GM23338 (cell line): ENCODE measurements at regions not wholly inside any gene's neighbourhood (a gene's known extent, or its start where the extent isn't known, plus 50 kb on each side); places are given as distances from the start of the nearest gene placed in this dataset.

Experiments
- CREB1 ChIP-seq: fragments of 250-450 bp; sonication (Bioruptor Pico); IDR thresholded peaks from 2 replicates; pipeline ENCODE4 v1.5.0; 2020; ENCODE audit warnings: low read depth, mild to moderate bottlenecking, moderate library complexity
- EZH2 ChIP-seq: fragments of 200-600 bp; sonication (generic); IDR thresholded peaks from one replicate; pipeline ENCODE4 v1.8.0; 2017; ENCODE audit warnings: antibody characterized with exemption, mild to moderate bottlenecking, low read depth; ENCODE audit not compliant: unreplicated experiment
- EZH2phosphoT487 ChIP-seq: fragments of 200-600 bp; sonication (generic); IDR thresholded peaks from one replicate; pipeline ENCODE4 v1.8.1; 2018; ENCODE audit warnings: antibody characterized with exemption; ENCODE audit not compliant: unreplicated experiment
- JUNB ChIP-seq: IDR thresholded peaks from one replicate; pipeline ENCODE4 v1.6.1; 2016; ENCODE audit warnings: antibody characterized with exemption; ENCODE audit not compliant: unreplicated experiment
- POLR2AphosphoS5 ChIP-seq: IDR thresholded peaks from 2 replicates; pipeline ENCODE4 v1.6.1; 2016; ENCODE audit warnings: antibody characterized with exemption, low read depth
- ZNF114 ChIP-seq: fragments of 250-450 bp; sonication (Bioruptor Pico); IDR thresholded peaks from 2 replicates; pipeline ENCODE4 v1.5.0; 2020; ENCODE audit warnings: mild to moderate bottlenecking, moderate library complexity
- ZNF331 ChIP-seq: fragments of 250-450 bp; sonication (Bioruptor Pico); IDR thresholded peaks from 2 replicates; pipeline ENCODE4 v1.5.0; 2020; ENCODE audit warnings: low read depth, mild to moderate bottlenecking, moderate library complexity
- TF ChIP-seq, protein P1 (sequence below), 2 experiments: fragments of 200-600 bp in 1 of 2; sonication (generic) in 1 of 2; conservative IDR thresholded peaks; 2 replicates each; pipeline versions ENCODE4 v1.5.1 to v1.6.1; 2016 to 2017; ENCODE audit warnings: antibody characterized with exemption in 2 of 2, low read depth in 2 of 2, mild to moderate bottlenecking in 2 of 2, moderate library complexity in 1 of 2
- TF ChIP-seq, protein P2 (sequence below): IDR thresholded peaks from one replicate; pipeline ENCODE4 v1.6.1; 2018; ENCODE audit warnings: antibody characterized with exemption; ENCODE audit not compliant: unreplicated experiment
- TF ChIP-seq, protein P3 (sequence below): IDR thresholded peaks from 2 replicates; pipeline ENCODE4 v1.6.1; 2016; ENCODE audit warnings: antibody characterized with exemption

DNA sequence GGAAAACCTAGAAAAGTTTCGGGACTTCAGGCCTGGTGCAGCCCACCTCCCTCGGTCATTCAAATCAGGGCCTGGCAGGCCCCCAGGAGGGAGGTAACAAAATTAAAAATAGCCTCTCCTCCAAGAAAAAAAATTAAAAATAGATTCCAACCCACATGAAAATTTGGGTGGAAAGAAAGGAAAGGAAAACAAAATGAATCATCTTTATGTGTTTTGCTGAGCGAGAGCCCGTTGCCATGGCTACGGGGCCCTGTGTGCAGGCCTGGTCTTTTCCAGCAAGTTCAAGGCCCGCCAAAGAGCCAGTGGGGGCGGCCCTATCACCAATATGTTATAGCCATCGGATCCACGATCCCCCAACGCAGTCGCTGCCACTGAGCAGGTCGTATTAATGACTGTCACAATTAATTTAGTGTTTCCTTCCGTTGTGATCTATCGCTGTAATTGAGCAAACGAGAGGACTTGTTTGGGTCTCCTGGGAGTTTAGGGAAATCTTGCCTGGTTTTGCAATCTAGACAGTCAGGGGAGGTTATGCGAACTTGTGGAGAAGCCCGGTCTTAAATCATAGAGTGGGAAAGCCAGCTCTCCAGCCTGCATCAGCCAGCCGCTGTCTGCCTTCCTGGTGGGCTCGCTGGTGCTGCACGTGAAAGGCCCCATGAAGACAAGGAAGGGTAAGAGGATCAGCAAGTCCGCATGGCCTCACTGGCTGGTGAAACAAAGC is 452.4 kb downstream of the BCOR start:
- TF ChIP-seq, protein P1, sequence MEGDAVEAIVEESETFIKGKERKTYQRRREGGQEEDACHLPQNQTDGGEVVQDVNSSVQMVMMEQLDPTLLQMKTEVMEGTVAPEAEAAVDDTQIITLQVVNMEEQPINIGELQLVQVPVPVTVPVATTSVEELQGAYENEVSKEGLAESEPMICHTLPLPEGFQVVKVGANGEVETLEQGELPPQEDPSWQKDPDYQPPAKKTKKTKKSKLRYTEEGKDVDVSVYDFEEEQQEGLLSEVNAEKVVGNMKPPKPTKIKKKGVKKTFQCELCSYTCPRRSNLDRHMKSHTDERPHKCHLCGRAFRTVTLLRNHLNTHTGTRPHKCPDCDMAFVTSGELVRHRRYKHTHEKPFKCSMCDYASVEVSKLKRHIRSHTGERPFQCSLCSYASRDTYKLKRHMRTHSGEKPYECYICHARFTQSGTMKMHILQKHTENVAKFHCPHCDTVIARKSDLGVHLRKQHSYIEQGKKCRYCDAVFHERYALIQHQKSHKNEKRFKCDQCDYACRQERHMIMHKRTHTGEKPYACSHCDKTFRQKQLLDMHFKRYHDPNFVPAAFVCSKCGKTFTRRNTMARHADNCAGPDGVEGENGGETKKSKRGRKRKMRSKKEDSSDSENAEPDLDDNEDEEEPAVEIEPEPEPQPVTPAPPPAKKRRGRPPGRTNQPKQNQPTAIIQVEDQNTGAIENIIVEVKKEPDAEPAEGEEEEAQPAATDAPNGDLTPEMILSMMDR (conservative IDR thresholded peaks at IDR 0.05; ENCODE audit: low read depth in 2 of 2), result no peak
- no peak for TF ChIP-seq POLR2AphosphoS5
- no peak for TF ChIP-seq EZH2
- no peak for TF ChIP-seq CREB1 (CRISPR knock-in tag)
- TF ChIP-seq, protein P2, sequence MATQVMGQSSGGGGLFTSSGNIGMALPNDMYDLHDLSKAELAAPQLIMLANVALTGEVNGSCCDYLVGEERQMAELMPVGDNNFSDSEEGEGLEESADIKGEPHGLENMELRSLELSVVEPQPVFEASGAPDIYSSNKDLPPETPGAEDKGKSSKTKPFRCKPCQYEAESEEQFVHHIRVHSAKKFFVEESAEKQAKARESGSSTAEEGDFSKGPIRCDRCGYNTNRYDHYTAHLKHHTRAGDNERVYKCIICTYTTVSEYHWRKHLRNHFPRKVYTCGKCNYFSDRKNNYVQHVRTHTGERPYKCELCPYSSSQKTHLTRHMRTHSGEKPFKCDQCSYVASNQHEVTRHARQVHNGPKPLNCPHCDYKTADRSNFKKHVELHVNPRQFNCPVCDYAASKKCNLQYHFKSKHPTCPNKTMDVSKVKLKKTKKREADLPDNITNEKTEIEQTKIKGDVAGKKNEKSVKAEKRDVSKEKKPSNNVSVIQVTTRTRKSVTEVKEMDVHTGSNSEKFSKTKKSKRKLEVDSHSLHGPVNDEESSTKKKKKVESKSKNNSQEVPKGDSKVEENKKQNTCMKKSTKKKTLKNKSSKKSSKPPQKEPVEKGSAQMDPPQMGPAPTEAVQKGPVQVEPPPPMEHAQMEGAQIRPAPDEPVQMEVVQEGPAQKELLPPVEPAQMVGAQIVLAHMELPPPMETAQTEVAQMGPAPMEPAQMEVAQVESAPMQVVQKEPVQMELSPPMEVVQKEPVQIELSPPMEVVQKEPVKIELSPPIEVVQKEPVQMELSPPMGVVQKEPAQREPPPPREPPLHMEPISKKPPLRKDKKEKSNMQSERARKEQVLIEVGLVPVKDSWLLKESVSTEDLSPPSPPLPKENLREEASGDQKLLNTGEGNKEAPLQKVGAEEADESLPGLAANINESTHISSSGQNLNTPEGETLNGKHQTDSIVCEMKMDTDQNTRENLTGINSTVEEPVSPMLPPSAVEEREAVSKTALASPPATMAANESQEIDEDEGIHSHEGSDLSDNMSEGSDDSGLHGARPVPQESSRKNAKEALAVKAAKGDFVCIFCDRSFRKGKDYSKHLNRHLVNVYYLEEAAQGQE, result no peak
- TF ChIP-seq EZH2phosphoT487, result no peak
- TF ChIP-seq, protein P3, sequence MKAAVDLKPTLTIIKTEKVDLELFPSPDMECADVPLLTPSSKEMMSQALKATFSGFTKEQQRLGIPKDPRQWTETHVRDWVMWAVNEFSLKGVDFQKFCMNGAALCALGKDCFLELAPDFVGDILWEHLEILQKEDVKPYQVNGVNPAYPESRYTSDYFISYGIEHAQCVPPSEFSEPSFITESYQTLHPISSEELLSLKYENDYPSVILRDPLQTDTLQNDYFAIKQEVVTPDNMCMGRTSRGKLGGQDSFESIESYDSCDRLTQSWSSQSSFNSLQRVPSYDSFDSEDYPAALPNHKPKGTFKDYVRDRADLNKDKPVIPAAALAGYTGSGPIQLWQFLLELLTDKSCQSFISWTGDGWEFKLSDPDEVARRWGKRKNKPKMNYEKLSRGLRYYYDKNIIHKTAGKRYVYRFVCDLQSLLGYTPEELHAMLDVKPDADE, result no peak
- no peak for TF ChIP-seq ZNF114 (CRISPR knock-in tag)
- no peak for TF ChIP-seq ZNF331 (CRISPR knock-in tag)
- no peak for TF ChIP-seq JUNB
